ENCODE measurements at regions not wholly inside any gene's neighbourhood (a gene's known extent, or its start where the extent isn't known, plus 50 kb on each side); places are given as distances from the start of the nearest gene placed in this dataset.
"Not testable (repeated sequence)": the region's sequence is repeated elsewhere in the genome, so short reads cannot be mapped to it uniquely, and the experiment has no call there.

DNA sequence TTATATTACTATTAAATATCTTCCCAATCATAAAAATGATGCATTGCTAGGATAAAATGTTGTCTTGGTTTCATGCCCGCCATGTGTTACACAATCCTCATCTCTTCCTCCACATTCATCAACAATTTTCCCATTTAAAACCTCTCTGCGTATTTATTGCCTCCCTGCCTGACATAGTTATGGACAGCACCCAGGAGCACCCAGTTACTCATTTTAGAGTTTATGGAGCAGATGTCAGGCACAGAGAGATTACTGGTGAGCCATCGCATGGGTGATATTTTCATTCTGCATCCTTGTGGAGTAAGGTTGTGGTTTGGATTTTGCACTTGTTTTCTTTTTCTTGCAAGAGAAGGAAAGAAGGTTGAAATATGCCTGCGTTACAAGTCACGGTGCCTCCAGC lies 116.7 kb upstream of the NPAS2 start:
- DNase-seq (ENCODE audit: low read depth in 2 of 2) = no peak

GRCh38 chr2:100703739-100704138 lies 116.2 kb upstream of the NPAS2 start:
- no peak for DNase-seq (ENCODE audit: low read depth in 2 of 2)

- DNase-seq (ENCODE audit: low read depth in 2 of 2) = no peak
Measured at GRCh38 chr2:100704156-100704555, 115.8 kb upstream of the NPAS2 start.

GRCh38 chr2:100704711-100705110 lies 115.2 kb upstream of the NPAS2 start:
- no peak for DNase-seq (ENCODE audit: low read depth in 2 of 2)

DNA sequence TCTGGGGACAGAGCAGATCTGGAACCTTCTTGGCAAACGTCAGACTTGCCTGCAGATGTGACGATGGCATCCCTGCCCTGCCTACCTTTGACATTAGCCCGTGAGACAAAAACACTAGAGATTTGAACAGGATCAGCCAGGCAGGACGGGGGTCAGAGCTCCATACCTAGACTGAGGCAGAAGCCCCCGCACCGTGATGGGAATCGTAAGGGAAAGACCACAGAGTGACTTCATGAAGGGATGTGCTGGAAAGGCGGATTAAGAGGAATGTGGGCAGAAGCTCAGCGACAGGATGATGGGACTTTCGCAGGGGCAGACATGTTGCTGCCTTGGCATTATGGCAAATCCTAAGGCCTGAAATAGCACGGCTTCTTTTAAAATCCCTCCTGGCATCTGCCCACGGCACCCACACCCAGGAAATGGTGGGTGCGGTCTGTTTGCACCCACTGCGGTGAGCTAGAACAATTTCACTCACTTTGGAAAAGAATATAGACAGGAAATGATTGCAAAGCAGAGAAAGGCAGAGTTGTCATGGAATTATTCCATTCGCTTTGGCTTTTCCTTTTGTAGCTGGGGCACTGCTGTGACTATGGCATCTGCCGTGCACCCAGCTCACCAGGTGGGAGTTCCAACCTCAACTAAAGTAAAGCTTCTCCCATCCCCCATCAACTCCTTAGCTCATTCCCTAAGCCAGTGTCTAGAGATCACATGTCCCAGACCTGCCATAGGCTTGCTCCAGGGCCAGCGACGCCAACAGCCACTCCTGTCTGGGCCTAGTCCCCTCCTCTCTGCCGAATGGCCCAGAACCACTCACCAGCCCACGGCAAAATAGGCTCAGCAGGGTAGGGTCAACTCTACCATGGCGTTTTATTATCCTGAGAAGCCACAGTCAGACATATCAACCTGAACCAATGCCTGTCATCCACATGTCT lies 112.7 kb upstream of the NPAS2 start:
- no peak for DNase-seq (ENCODE audit: low read depth in 2 of 2)

DNA sequence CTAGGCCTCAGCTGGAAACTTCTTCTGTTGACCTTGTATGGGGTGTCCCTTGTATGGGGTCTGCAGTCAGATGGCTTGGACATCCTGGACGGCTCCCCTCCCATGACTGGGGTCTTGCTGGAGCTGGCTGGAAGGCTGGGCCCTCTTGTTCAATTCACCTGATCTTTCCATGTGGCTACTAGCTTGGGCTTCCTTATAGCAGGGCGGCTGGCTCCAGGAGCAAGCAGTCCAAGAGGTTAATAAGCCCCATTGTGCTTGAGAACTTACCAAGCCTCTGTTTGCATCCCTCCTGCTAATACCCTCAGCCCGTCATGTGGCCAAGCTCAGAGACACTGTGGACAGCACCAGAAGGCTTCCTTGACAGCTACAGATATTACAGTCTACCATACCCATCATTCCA lies 111.6 kb upstream of the NPAS2 start:
- no peak for DNase-seq (ENCODE audit: low read depth in 2 of 2)

DNA sequence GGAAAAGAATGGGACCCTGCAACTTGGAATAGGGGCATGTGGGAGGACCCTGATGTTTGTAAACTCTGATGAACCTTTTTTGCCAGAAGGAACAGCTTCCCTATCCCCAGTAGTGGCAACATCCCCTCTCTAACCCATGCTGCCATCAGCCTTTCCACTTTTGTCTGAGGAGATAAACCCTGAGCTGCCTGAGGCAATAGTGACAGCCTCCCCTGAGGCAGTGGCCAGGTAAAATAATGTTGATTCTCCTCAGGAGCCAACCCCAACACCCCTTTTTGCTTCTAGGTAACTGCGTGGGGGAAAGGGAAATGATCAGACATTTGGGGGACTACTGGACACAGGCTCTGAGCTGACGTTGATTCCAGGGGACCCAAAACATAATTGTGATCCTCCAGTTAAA lies 106.8 kb upstream of the NPAS2 start:
- no peak for DNase-seq (ENCODE audit: low read depth in 2 of 2)

- not testable (repeated sequence) for DNase-seq (ENCODE audit: low read depth in 2 of 2)
Measured at GRCh38 chr2:100714396-100715010, 105.4 kb upstream of the NPAS2 start.

GRCh38 chr2:100715861-100716260 lies 104.1 kb upstream of the NPAS2 start:
- DNase-seq (ENCODE audit: low read depth in 2 of 2) = not testable (repeated sequence)

DNA sequence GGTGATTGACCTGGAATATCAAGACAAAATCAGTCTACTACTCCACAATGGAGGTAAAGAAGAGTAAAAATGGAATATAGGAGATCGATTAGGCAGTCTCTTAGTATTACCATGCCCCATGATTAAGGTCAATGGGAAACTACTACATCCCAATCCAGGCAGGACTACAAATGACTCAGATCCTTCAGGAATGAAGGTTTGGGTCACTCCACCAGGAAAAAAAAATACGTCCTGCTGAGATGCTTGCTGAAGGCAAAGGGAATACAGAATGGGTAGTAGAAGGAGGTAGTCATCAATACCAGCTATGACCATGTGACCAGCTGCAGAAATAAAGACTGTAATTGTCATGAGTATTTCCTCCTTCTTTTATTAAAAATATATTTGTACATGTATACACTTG lies 103.4 kb upstream of the NPAS2 start:
- no peak for DNase-seq (ENCODE audit: low read depth in 2 of 2)

- no peak for DNase-seq (ENCODE audit: low read depth in 2 of 2)
Measured at GRCh38 chr2:100718065-100718629, 101.8 kb upstream of the NPAS2 start.

- DNase-seq (ENCODE audit: low read depth in 2 of 2) = no peak
Measured at GRCh38 chr2:100720445-100720844, 99.5 kb upstream of the NPAS2 start.

DNA sequence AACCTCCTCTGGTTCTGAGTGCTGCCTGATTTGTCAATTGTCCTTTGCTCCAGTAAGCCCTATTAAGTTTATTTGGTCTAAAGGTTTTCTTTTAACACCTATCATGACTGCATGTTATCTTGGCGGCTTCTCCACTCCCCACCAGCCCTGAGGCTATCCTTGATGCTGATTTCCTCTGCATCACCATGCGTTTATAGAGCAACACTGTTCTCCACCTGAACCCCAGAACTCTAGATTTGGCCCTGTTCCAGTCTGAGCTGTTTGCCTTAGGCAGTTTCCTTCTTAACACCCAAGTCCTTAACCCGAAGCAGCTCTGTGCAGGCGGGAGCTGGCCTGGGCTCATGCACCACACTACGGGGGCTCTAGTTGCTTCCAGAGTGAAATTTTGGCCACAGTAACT lies 98.2 kb upstream of the NPAS2 start:
- DNase-seq (ENCODE audit: low read depth in 2 of 2) = no peak

DNA sequence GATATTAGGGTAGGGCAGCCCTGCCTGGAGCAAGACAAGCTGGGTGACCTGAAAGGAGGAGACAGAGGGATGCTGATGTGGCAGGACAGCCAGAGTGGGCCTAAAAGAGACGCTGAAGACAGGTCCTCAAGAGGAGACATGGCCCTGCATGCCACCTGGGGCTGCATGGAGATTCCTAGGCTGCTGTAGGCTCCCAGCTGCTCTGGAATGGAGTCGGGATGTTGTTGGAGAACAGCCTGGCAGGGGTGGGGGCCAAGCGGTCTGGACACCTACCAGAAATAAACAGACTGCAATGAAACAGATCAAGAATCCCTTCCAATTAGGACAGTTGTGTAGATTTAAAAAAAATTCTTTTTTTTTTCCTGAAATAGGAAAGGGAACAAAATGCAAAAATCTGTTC lies 97.8 kb upstream of the NPAS2 start:
- DNase-seq (ENCODE audit: low read depth in 2 of 2) = no peak

- DNase-seq (ENCODE audit: low read depth in 2 of 2) = no peak
Measured at GRCh38 chr2:100726866-100727265, 93.1 kb upstream of the NPAS2 start.

DNA sequence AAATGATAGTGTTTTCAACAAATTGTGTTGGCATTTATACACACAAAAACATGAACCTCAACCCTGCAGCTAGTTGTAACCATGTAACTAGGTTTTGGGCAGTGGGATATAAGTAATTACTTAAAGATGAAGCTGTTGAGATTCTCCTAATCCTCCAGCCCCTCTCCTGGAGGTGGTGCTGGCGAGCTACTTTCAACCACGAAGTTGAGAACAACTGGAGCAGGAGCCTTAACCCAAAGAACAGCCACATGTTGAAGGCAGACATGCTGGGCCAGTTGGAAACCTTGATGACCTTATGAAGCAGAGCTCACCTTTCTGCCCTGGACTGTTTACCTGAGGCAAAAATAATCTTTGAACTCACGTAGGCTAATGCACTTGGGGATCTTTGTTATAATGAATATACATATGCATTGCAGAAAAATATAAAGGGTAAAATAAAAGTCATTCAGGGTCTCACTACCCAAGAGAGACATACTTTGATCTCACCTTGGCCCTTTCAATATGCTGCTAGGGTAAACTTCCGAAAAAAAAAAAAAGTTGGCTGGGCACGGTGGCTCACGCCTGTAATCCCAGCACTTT lies 89.6 kb upstream of the NPAS2 start:
- peak in 1 of 2 donors; percentile 21 for DNase-seq (ENCODE audit: low read depth in 2 of 2)

GRCh38 chr2:100731535-100731981 lies 88.4 kb upstream of the NPAS2 start:
- DNase-seq (ENCODE audit: low read depth in 2 of 2) = no peak

- no peak for DNase-seq (ENCODE audit: low read depth in 2 of 2)
Measured at GRCh38 chr2:100733391-100734187, 86.3 kb upstream of the NPAS2 start.

DNA sequence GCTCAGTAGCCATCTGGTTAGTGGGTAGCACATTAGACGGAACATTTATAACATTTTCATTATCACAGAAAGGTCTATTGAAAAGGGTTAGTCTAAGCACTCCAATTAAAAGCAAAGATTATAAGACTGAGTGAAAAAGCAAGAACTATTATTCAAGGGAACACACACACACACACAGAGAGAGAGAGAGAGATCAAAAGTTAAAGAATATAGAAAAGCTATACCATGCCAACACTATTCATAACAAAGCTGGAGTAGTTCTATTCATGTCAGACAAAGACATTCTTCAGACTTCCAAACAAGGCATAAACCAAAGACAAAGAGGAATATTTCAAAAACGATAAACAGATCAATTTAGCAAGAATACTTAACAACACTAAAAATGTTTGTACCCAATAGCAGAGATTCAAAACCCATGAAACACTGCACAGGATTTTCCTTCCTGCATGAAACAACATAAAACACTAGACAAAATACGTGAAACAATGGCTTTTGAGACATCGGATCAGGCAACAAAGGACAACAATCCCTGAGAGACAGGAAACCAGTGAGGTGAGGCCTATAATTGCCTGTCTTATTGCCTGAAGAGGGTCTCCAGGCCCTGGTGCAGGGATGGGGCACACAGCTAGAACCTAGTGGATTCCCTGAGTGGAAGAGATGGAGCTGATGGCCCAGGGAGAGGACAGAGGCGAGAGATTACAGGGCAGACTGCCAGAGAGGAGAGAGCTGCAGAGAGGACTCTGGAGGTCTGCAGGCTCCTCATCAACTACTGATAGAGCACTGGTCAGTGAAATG lies 83.6 kb upstream of the NPAS2 start:
- DNase-seq (ENCODE audit: low read depth in 2 of 2) = no peak

GRCh38 chr2:100739735-100740432 lies 80.1 kb upstream of the NPAS2 start:
- DNase-seq (ENCODE audit: low read depth in 2 of 2) = no peak

Measured in stimulated activated CD8-positive, alpha-beta memory T cell treated with anti-CD3 and anti-CD28 coated beads, Interleukin-15, amount 100 ng/mL, for 48 hours (primary cell).